Liver (tissue), 8 donors: ENCODE measurements at regions not wholly inside any gene's neighbourhood (a gene's known extent, or its start where the extent isn't known, plus 50 kb on each side); places are given as distances from the start of the nearest gene placed in this dataset.

Experiments
- DNase-seq: peaks from one replicate; pipeline ENCODE4 v3.0.0-alpha.2; 2017; ENCODE audit warnings: low spot score
- H3K27ac ChIP-seq, 2 donors: one replicate each; pipeline ENCODE4 v1.7.0; 2013; ENCODE audit warnings: inconsistent platforms in 2 of 2, low read length in 2 of 2, control low read depth in 1 of 2, low read depth in 1 of 2, mild to moderate bottlenecking in 1 of 2
- H3K27me3 ChIP-seq, 4 donors: one replicate each; pipeline versions ENCODE4 v1.6.1 to v1.7.0; 2013; ENCODE audit warnings: low read length in 3 of 4, inconsistent platforms in 1 of 4, mild to moderate bottlenecking in 1 of 4, moderate library complexity in 1 of 4; ENCODE audit not compliant: control insufficient read depth in 4 of 4, insufficient read depth in 4 of 4
- H3K36me3 ChIP-seq, 4 donors: one replicate each; pipeline versions ENCODE4 v1.6.1 to v1.7.0; 2013; ENCODE audit warnings: low read length in 3 of 4, mild to moderate bottlenecking in 3 of 4, low read depth in 1 of 4, moderate library complexity in 1 of 4; ENCODE audit not compliant: control insufficient read depth in 4 of 4, insufficient read depth in 3 of 4
- H3K4me1 ChIP-seq, 4 donors: one replicate each; pipeline versions ENCODE4 v1.6.1 to v1.7.0; 2013; ENCODE audit warnings: low read length in 3 of 4, mild to moderate bottlenecking in 3 of 4, moderate library complexity in 1 of 4; ENCODE audit not compliant: control insufficient read depth in 4 of 4, insufficient read depth in 4 of 4
- H3K4me3 ChIP-seq, 3 donors: one replicate each; pipeline versions ENCODE4 v1.6.1 to v1.7.0; 2013; ENCODE audit warnings: low read length in 3 of 3, control low read depth in 1 of 3, low read depth in 1 of 3, mild to moderate bottlenecking in 1 of 3
- H3K9ac ChIP-seq, 2 donors: one replicate each; pipeline ENCODE4 v1.7.0; 2013; ENCODE audit warnings: low read length in 2 of 2, mild to moderate bottlenecking in 2 of 2, moderate library complexity in 2 of 2, control low read depth in 1 of 2, low read depth in 1 of 2
- H3K9me3 ChIP-seq, 4 donors: one replicate each; pipeline versions ENCODE4 v1.6.1 to v1.7.0; 2013; ENCODE audit warnings: low read length in 3 of 4; ENCODE audit not compliant: control insufficient read depth in 4 of 4
- ATF3 ChIP-seq: IDR thresholded peaks from 2 replicates; pipeline ENCODE4 v1.6.1; 2016; ENCODE audit warnings: antibody characterized with exemption
- CTCF ChIP-seq: fragments of 150-350 bp; IDR thresholded peaks from 2 replicates; pipeline ENCODE4 v1.5.1; 2017; ENCODE audit warnings: improper control_type of control experiment, low read depth, low read length; ENCODE audit not compliant: missing input control
- FOXA1 ChIP-seq: IDR thresholded peaks from 2 replicates; pipeline ENCODE4 v1.6.1; 2016; ENCODE audit warnings: antibody characterized with exemption
- FOXA2 ChIP-seq: IDR thresholded peaks from 2 replicates; pipeline ENCODE4 v1.6.1; 2016; ENCODE audit warnings: antibody characterized with exemption
- GABPA ChIP-seq, 2 donors: IDR thresholded peaks in 1 of 2; conservative IDR thresholded peaks in 1 of 2; 2 replicates each; pipeline ENCODE4 v1.6.1; 2016; ENCODE audit warnings: antibody characterized with exemption in 2 of 2, mild to moderate bottlenecking in 1 of 2, moderate library complexity in 1 of 2
- HNF4A ChIP-seq, 2 donors: conservative IDR thresholded peaks; 2 replicates each; pipeline ENCODE4 v1.6.1; 2016; ENCODE audit warnings: antibody characterized with exemption in 2 of 2, mild to moderate bottlenecking in 2 of 2
- JUND ChIP-seq, 2 donors: IDR thresholded peaks; 2 replicates each; pipeline ENCODE4 v1.6.1; 2016; ENCODE audit warnings: antibody characterized with exemption in 2 of 2
- MAX ChIP-seq: IDR thresholded peaks from 2 replicates; pipeline ENCODE4 v1.6.1; 2016; ENCODE audit warnings: antibody characterized with exemption
- NR2F2 ChIP-seq: IDR thresholded peaks from 2 replicates; pipeline ENCODE4 v1.6.1; 2016; ENCODE audit warnings: antibody characterized with exemption
- RAD21 ChIP-seq, 2 donors: IDR thresholded peaks; 2 replicates each; pipeline ENCODE4 v1.6.1; 2016; ENCODE audit warnings: antibody characterized with exemption in 2 of 2, mild to moderate bottlenecking in 2 of 2
- SP1 ChIP-seq: IDR thresholded peaks from 2 replicates; pipeline ENCODE4 v1.6.1; 2018; ENCODE audit warnings: antibody characterized with exemption, mild to moderate bottlenecking
- TAF1 ChIP-seq: conservative IDR thresholded peaks from 2 replicates; pipeline ENCODE4 v1.6.1; 2016; ENCODE audit warnings: antibody characterized with exemption, mild to moderate bottlenecking
- YY1 ChIP-seq: IDR thresholded peaks from 2 replicates; pipeline ENCODE4 v1.6.1; 2016; ENCODE audit warnings: antibody characterized with exemption, mild to moderate bottlenecking
- ZBTB33 ChIP-seq: IDR thresholded peaks from 2 replicates; pipeline ENCODE4 v1.6.1; 2016; ENCODE audit warnings: antibody characterized with exemption
- WGBS: extraction: QIAGEN DNeasy Blood & Tissue Kit; methylation state at CpG from one replicate; pipeline ENCODE4 v1.1.7; 2013; 5-methylcytosine and 5-hydroxymethylcytosine counted together
- donor health status: healthy.
- donor health status: healthy.
- donor health status: healthy.
- donor health status: healthy.
- donor health status: healthy.

- no peaks in the 10 kb centered on the region for H3K36me3 ChIP-seq
- no peaks in the 10 kb centered on the region for H3K27me3 ChIP-seq
- no peak for DNase-seq
- TF ChIP-seq GABPA (IDR thresholded peaks at IDR 0.05 in 1 of 2, conservative IDR thresholded peaks at IDR 0.05 in 1 of 2) (no peak), MAX (no peak), JUND (IDR thresholded peaks at IDR 0.05) (no peak), ATF3 (no peak), ZBTB33 (no peak), TAF1 (no peak), YY1 (no peak), RAD21 (IDR thresholded peaks at IDR 0.05) (no peak), NR2F2 (no peak)
- H3K4me3 ChIP-seq = no peak overlapping the region
- H3K27ac ChIP-seq = no peak overlapping the region
- H3K9ac ChIP-seq = no peak overlapping the region
- H3K9me3 ChIP-seq = no peaks in the 10 kb centered on the region
- WGBS = 84% methylated on average over 5 of the region's 5 CpGs
- no peaks in the 10 kb centered on the region for H3K4me1 ChIP-seq
Measured at GRCh38 chr3:3664935-3665334, 134.3 kb upstream of the LRRN1 start.

- Histone ChIP-seq H3K9ac (no peak overlapping the region), H3K9me3 (peaks cover 0 to 3% (median 0%) of the 10 kb centered on the region in 4 donors), H3K27me3 (no peaks in the 10 kb centered on the region), H3K4me3 (no peak overlapping the region), H3K27ac (no peak overlapping the region), H3K36me3 (no peaks in the 10 kb centered on the region), H3K4me1 (no peaks in the 10 kb centered on the region)
- DNase-seq = no peak
- TF ChIP-seq TAF1 = no peak
- no peak for TF ChIP-seq YY1
- TF ChIP-seq GABPA (IDR thresholded peaks at IDR 0.05 in 1 of 2, conservative IDR thresholded peaks at IDR 0.05 in 1 of 2) = no peak
- no peak for TF ChIP-seq JUND (IDR thresholded peaks at IDR 0.05)
- no peak for TF ChIP-seq CTCF
- TF ChIP-seq SP1 = no peak
- no peak for TF ChIP-seq MAX
- no peak for TF ChIP-seq FOXA1
- TF ChIP-seq RAD21 (IDR thresholded peaks at IDR 0.05) = no peak
- no peak for TF ChIP-seq HNF4A (conservative IDR thresholded peaks at IDR 0.05)
- no peak for TF ChIP-seq FOXA2
- TF ChIP-seq ZBTB33 = no peak
- no peak for TF ChIP-seq ATF3
- 81% methylated on average over 4 of the region's 4 CpGs for WGBS
Measured at GRCh38 chr3:3662610-3663009, 136.6 kb upstream of the LRRN1 start.
